ENCODE measurements at regions not wholly inside any gene's neighbourhood (a gene's known extent, or its start where the extent isn't known, plus 50 kb on each side); places are given as distances from the start of the nearest gene placed in this dataset.

GRCh38 chr15:85276508-85276907 lies 103.9 kb upstream of the AKAP13 start:
- no peaks in the 10 kb centered on the region for H3K36me3 ChIP-seq
- intact Hi-C loops (cut with DNase I): no loop called here

GRCh38 chr15:85276921-85277320 lies 103.5 kb upstream of the AKAP13 start:
- Histone ChIP-seq H3K36me3 (no peaks in the 10 kb centered on the region), H3K27ac (no peak overlapping the region), H3K9me3 (no peaks in the 10 kb centered on the region), H3K4me3 (no peak overlapping the region), H3K27me3 (no peaks in the 10 kb centered on the region), H3K4me1 (no peaks in the 10 kb centered on the region)
- TF ChIP-seq, protein P1, sequence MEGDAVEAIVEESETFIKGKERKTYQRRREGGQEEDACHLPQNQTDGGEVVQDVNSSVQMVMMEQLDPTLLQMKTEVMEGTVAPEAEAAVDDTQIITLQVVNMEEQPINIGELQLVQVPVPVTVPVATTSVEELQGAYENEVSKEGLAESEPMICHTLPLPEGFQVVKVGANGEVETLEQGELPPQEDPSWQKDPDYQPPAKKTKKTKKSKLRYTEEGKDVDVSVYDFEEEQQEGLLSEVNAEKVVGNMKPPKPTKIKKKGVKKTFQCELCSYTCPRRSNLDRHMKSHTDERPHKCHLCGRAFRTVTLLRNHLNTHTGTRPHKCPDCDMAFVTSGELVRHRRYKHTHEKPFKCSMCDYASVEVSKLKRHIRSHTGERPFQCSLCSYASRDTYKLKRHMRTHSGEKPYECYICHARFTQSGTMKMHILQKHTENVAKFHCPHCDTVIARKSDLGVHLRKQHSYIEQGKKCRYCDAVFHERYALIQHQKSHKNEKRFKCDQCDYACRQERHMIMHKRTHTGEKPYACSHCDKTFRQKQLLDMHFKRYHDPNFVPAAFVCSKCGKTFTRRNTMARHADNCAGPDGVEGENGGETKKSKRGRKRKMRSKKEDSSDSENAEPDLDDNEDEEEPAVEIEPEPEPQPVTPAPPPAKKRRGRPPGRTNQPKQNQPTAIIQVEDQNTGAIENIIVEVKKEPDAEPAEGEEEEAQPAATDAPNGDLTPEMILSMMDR (IDR thresholded peaks at IDR 0.05): no peak
- no peak for DNase-seq (ENCODE audit: low spot score in 2 of 2)
- intact Hi-C loops (cut with DNase I): no loop called here

More at GRCh38 chr15:85276508-85276907, 103.9 kb upstream of the AKAP13 start:
- no peaks in the 10 kb centered on the region for H3K27me3 ChIP-seq
- TF ChIP-seq, protein P1 (IDR thresholded peaks at IDR 0.05): no peak
- no peaks in the 10 kb centered on the region for H3K4me1 ChIP-seq
- H3K4me3 ChIP-seq: no peak overlapping the region
- no peak for DNase-seq (ENCODE audit: low spot score in 2 of 2)
- H3K9me3 ChIP-seq: no peaks in the 10 kb centered on the region
- no peak overlapping the region for H3K27ac ChIP-seq

GRCh38 chr15:85277847-85278370 lies 102.5 kb upstream of the AKAP13 start:
- Histone ChIP-seq H3K36me3 (no peaks in the 10 kb centered on the region), H3K27ac (no peak overlapping the region), H3K4me1 (no peaks in the 10 kb centered on the region), H3K9me3 (no peaks in the 10 kb centered on the region), H3K4me3 (no peak overlapping the region), H3K27me3 (no peaks in the 10 kb centered on the region)
- DNase-seq (ENCODE audit: low spot score in 2 of 2): no peak
- intact Hi-C loops (cut with DNase I): no loop called here
- TF ChIP-seq, protein P1 (IDR thresholded peaks at IDR 0.05): no peak

- Histone ChIP-seq H3K9me3 (no peaks in the 10 kb centered on the region), H3K36me3 (no peaks in the 10 kb centered on the region)
- TF ChIP-seq, protein P1 (IDR thresholded peaks at IDR 0.05): no peak
These were observed 100.2 kb upstream of the AKAP13 start for GRCh38 chr15:85280203-85280602.

GRCh38 chr15:85281293-85281882 lies 99.0 kb upstream of the AKAP13 start:
- no peaks in the 10 kb centered on the region for H3K27me3 ChIP-seq
- H3K4me1 ChIP-seq: no peaks in the 10 kb centered on the region
- no peaks in the 10 kb centered on the region for H3K9me3 ChIP-seq
- no peak for DNase-seq (ENCODE audit: low spot score in 2 of 2)
- H3K36me3 ChIP-seq: no peaks in the 10 kb centered on the region
- H3K27ac ChIP-seq: no peak overlapping the region
- H3K4me3 ChIP-seq: no peak overlapping the region
- intact Hi-C loops (cut with DNase I): no loop called here
- TF ChIP-seq, protein P1 (IDR thresholded peaks at IDR 0.05): no peak

More at GRCh38 chr15:85280203-85280602, 100.2 kb upstream of the AKAP13 start:
- intact Hi-C loops (cut with DNase I): no loop called here
- Histone ChIP-seq H3K4me1 (no peaks in the 10 kb centered on the region), H3K27ac (no peak overlapping the region), H3K27me3 (no peaks in the 10 kb centered on the region), H3K4me3 (no peak overlapping the region)
- no peak for DNase-seq (ENCODE audit: low spot score in 2 of 2)

Measured in ascending aorta (tissue), 2 donors.